ENCODE measurements at regions not wholly inside any gene's neighbourhood (a gene's known extent, or its start where the extent isn't known, plus 50 kb on each side); places are given as distances from the start of the nearest gene placed in this dataset.

- no peak for DNase-seq
These were observed 422.2 kb upstream of the ADAMTS9 start for GRCh38 chr3:65109966-65110500.

- no peak for DNase-seq
These were observed 419.4 kb upstream of the ADAMTS9 start for GRCh38 chr3:65107174-65107573.

GRCh38 chr3:65101450-65101849 is 413.6 kb upstream of the ADAMTS9 start:
- DNase-seq, result no peak

- no peak for DNase-seq
These were observed 410.6 kb upstream of the ADAMTS9 start for GRCh38 chr3:65098400-65098799.

GRCh38 chr3:65096110-65096745 is 408.4 kb upstream of the ADAMTS9 start:
- no peak for DNase-seq

GRCh38 chr3:65094723-65095122 is 406.9 kb upstream of the ADAMTS9 start:
- no peak for DNase-seq

- DNase-seq, result no peak
These were observed 405.8 kb upstream of the ADAMTS9 start for GRCh38 chr3:65093641-65094040.

- no peak for DNase-seq
These were observed 403.8 kb upstream of the ADAMTS9 start for GRCh38 chr3:65091565-65091964.

GRCh38 chr3:65083240-65083639 is 395.4 kb upstream of the ADAMTS9 start:
- no peak for DNase-seq

GRCh38 chr3:65081536-65081935 is 393.7 kb upstream of the ADAMTS9 start:
- no peak for DNase-seq

- no peak for DNase-seq
These were observed 392.6 kb upstream of the ADAMTS9 start for GRCh38 chr3:65080432-65080831.

- DNase-seq, result no peak
These were observed 391.8 kb upstream of the ADAMTS9 start for GRCh38 chr3:65079560-65079959.

- DNase-seq, result no peak
These were observed 390.9 kb upstream of the ADAMTS9 start for GRCh38 chr3:65078748-65079147.

- no peak for DNase-seq
These were observed 389.3 kb upstream of the ADAMTS9 start for GRCh38 chr3:65077124-65077523.

GRCh38 chr3:65070968-65071367 is 383.2 kb upstream of the ADAMTS9 start:
- no peak for DNase-seq

- DNase-seq, result no peak
These were observed 373.1 kb upstream of the ADAMTS9 start for GRCh38 chr3:65060904-65061303.

GRCh38 chr3:65052101-65052500 is 364.3 kb upstream of the ADAMTS9 start:
- no peak for DNase-seq

- DNase-seq, result no peak
These were observed 360.4 kb upstream of the ADAMTS9 start for GRCh38 chr3:65048151-65048550.

GRCh38 chr3:65045138-65045537 is 357.3 kb upstream of the ADAMTS9 start:
- DNase-seq, result no peak

- DNase-seq, result no peak
These were observed 356.6 kb upstream of the ADAMTS9 start for GRCh38 chr3:65044401-65044800.

GRCh38 chr3:65042675-65043074 is 354.9 kb upstream of the ADAMTS9 start:
- no peak for DNase-seq

GRCh38 chr3:65039754-65040210 is 352.0 kb upstream of the ADAMTS9 start:
- DNase-seq, result no peak

GRCh38 chr3:65037861-65038260 is 350.1 kb upstream of the ADAMTS9 start:
- no peak for DNase-seq

- no peak for DNase-seq
These were observed 347.4 kb upstream of the ADAMTS9 start for GRCh38 chr3:65035246-65035645.

GRCh38 chr3:65033576-65033975 is 345.8 kb upstream of the ADAMTS9 start:
- no peak for DNase-seq

Measured in DMS153 (cell line).